ENCODE measurements at regions not wholly inside any gene's neighbourhood (a gene's known extent, or its start where the extent isn't known, plus 50 kb on each side); places are given as distances from the start of the nearest gene placed in this dataset.

DNA sequence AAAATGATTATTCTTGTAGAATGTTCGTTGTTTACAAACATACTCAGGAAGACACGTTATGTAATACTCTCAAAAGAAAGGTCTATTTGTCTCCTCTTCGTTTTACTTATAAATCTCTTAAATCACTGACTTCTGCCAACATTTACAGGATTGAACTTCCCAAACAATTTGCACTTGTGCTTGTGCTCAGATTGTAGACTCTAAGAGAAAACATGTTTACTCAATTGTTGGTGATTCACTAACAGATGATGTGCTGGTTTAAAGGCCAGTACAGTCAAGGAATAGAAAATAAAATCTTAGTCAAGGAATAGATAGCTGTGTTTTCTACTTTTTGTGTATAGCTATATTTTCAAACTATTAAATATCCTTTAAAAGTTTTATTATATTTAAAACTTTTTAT lies 172.8 kb downstream of the GJA1 start:
- TF ChIP-seq YY1 (tag by site-specific recombination; IDR thresholded peaks at IDR 0.05) (no peak), ZNF24 (tag by site-specific recombination; IDR thresholded peaks at IDR 0.05) (no peak), ZNF664 (tag by site-specific recombination; IDR thresholded peaks at IDR 0.05) (no peak), ZFP37 (tag by site-specific recombination; IDR thresholded peaks at IDR 0.05) (no peak)
- TF ChIP-seq, protein P1, sequence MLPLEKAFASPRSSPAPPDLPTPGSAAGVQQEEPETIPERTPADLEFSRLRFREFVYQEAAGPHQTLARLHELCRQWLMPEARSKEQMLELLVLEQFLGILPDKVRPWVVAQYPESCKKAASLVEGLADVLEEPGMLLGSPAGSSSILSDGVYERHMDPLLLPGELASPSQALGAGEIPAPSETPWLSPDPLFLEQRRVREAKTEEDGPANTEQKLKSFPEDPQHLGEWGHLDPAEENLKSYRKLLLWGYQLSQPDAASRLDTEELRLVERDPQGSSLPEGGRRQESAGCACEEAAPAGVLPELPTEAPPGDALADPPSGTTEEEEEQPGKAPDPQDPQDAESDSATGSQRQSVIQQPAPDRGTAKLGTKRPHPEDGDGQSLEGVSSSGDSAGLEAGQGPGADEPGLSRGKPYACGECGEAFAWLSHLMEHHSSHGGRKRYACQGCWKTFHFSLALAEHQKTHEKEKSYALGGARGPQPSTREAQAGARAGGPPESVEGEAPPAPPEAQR (tag by site-specific recombination; IDR thresholded peaks at IDR 0.05) = no peak
- TF ChIP-seq, protein P2, sequence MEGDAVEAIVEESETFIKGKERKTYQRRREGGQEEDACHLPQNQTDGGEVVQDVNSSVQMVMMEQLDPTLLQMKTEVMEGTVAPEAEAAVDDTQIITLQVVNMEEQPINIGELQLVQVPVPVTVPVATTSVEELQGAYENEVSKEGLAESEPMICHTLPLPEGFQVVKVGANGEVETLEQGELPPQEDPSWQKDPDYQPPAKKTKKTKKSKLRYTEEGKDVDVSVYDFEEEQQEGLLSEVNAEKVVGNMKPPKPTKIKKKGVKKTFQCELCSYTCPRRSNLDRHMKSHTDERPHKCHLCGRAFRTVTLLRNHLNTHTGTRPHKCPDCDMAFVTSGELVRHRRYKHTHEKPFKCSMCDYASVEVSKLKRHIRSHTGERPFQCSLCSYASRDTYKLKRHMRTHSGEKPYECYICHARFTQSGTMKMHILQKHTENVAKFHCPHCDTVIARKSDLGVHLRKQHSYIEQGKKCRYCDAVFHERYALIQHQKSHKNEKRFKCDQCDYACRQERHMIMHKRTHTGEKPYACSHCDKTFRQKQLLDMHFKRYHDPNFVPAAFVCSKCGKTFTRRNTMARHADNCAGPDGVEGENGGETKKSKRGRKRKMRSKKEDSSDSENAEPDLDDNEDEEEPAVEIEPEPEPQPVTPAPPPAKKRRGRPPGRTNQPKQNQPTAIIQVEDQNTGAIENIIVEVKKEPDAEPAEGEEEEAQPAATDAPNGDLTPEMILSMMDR (tag by site-specific recombination; IDR thresholded peaks at IDR 0.05) = no peak
